Stimulated activated CD8-positive, alpha-beta memory T cell treated with anti-CD3 and anti-CD28 coated beads, Interleukin-2, amount 100 ng/mL, for 48 hours (primary cell): ENCODE measurements at regions not wholly inside any gene's neighbourhood (a gene's known extent, or its start where the extent isn't known, plus 50 kb on each side); places are given as distances from the start of the nearest gene placed in this dataset.

Experiments used
- DNase-seq, 2 donors: peaks; one replicate each; pipeline ENCODE4 v3.0.0-alpha.2; 2020; ENCODE audit warnings: low read depth in 2 of 2

- no peak for DNase-seq
These were observed 50.9 kb upstream of the FAM169A start for GRCh38 chr5:74916831-74917710.
